Neuronal stem cell (in vitro differentiated cells): ENCODE measurements at regions not wholly inside any gene's neighbourhood (a gene's known extent, or its start where the extent isn't known, plus 50 kb on each side); places are given as distances from the start of the nearest gene placed in this dataset.

Experiments used
- DNase-seq: peaks from one replicate; pipeline ENCODE4 v3.0.0-alpha.2; 2013; ENCODE audit warnings: low spot score
- H2AFZ ChIP-seq: one replicate; pipeline ENCODE4 v1.6.1; 2013; ENCODE audit warnings: mild to moderate bottlenecking, low read length, inconsistent platforms
- H2AK5ac ChIP-seq: 2 replicates; pipeline ENCODE4 v1.6.1; 2013; ENCODE audit warnings: low read depth, mild to moderate bottlenecking, inconsistent platforms, low read length, moderate library complexity, mixed read lengths
- H2BK120ac ChIP-seq: 2 replicates; pipeline ENCODE4 v1.6.1; 2013; ENCODE audit warnings: low read depth, mild to moderate bottlenecking, inconsistent platforms, low read length, moderate library complexity, mixed read lengths
- H2BK12ac ChIP-seq: one replicate; pipeline ENCODE4 v1.6.1; 2013; ENCODE audit warnings: low read length, inconsistent platforms
- H2BK15ac ChIP-seq: 2 replicates; pipeline ENCODE4 v1.6.1; 2013; ENCODE audit warnings: mild to moderate bottlenecking, low read length, inconsistent platforms, mixed read lengths
- H2BK5ac ChIP-seq: one replicate; pipeline ENCODE4 v1.6.1; 2013; ENCODE audit warnings: inconsistent platforms, mild to moderate bottlenecking, low read length, moderate library complexity
- H3K14ac ChIP-seq: one replicate; pipeline ENCODE4 v1.6.1; 2013; ENCODE audit warnings: low read length, inconsistent platforms
- H3K18ac ChIP-seq: 2 replicates; pipeline ENCODE4 v1.6.1; 2013; ENCODE audit warnings: low read length, inconsistent platforms
- H3K23ac ChIP-seq: 2 replicates; pipeline ENCODE4 v1.6.1; 2013; ENCODE audit warnings: low read depth, mild to moderate bottlenecking, mixed read lengths, low read length, inconsistent platforms; ENCODE audit not compliant: poor library complexity
- H3K27ac ChIP-seq: replicated peaks from 3 replicates; pipeline ENCODE4 v1.5.1; 2013; ENCODE audit warnings: low read length, inconsistent platforms
- H3K27me3 ChIP-seq, 3 experiments: 2 replicates each; pipeline ENCODE4 v1.6.1; 2013; ENCODE audit warnings: low read length in 3 of 3, mild to moderate bottlenecking in 2 of 3, inconsistent platforms in 1 of 3, low read depth in 1 of 3, mixed read lengths in 1 of 3, moderate library complexity in 1 of 3; ENCODE audit not compliant: control insufficient read depth in 3 of 3, insufficient read depth in 3 of 3
- H3K36me3 ChIP-seq, 2 donors: replicated peaks in 1 of 2; 2 replicates each; pipeline ENCODE4 v1.6.1; 2013; ENCODE audit warnings: low read length in 2 of 2; ENCODE audit not compliant: control insufficient read depth in 2 of 2, insufficient read depth in 2 of 2
- H3K4ac ChIP-seq: 2 replicates; pipeline ENCODE4 v1.6.1; 2013; ENCODE audit warnings: inconsistent platforms, mild to moderate bottlenecking, low read length, moderate library complexity
- H3K4me1 ChIP-seq, 2 donors: 1 replicate in 1 of 2; 2 replicates in 1 of 2; pipeline ENCODE4 v1.6.1; 2013; ENCODE audit warnings: low read length in 2 of 2, low read depth in 1 of 2; ENCODE audit not compliant: control insufficient read depth in 2 of 2, insufficient read depth in 1 of 2
- H3K4me2 ChIP-seq: one replicate; pipeline ENCODE4 v1.6.1; 2013; ENCODE audit warnings: mild to moderate bottlenecking, low read length, inconsistent platforms; ENCODE audit not compliant: insufficient read depth, poor library complexity, severe bottlenecking
- H3K4me3 ChIP-seq, 2 donors: 2 replicates each; pipeline ENCODE4 v1.5.1; 2013; ENCODE audit warnings: low read length in 2 of 2, mild to moderate bottlenecking in 2 of 2, inconsistent platforms in 1 of 2, moderate library complexity in 1 of 2
- H3K79me1 ChIP-seq: one replicate; pipeline ENCODE4 v1.6.1; 2013; ENCODE audit warnings: low read depth, mild to moderate bottlenecking, inconsistent platforms, low read length, moderate library complexity
- H3K9ac ChIP-seq: one replicate; pipeline ENCODE4 v1.6.1; 2013; ENCODE audit warnings: mild to moderate bottlenecking, low read depth, low read length, inconsistent platforms; ENCODE audit not compliant: poor library complexity
- H3K9me3 ChIP-seq, 2 donors: replicated peaks in 1 of 2; 2 replicates each; pipeline versions ENCODE3 to v1.6.1; 2013; ENCODE audit warnings: low read length in 2 of 2, mild to moderate bottlenecking in 2 of 2, inconsistent platforms in 1 of 2, low read depth in 1 of 2, mixed read lengths in 1 of 2, moderate library complexity in 1 of 2; ENCODE audit not compliant: control insufficient read depth in 2 of 2, insufficient read depth in 1 of 2
- H4K8ac ChIP-seq: one replicate; pipeline ENCODE4 v1.6.1; 2013; ENCODE audit warnings: low read depth, mild to moderate bottlenecking, inconsistent platforms, low read length, moderate library complexity
- H4K91ac ChIP-seq: one replicate; pipeline ENCODE4 v1.6.1; 2013; ENCODE audit warnings: low read length, low read depth, mild to moderate bottlenecking, inconsistent platforms; ENCODE audit not compliant: poor library complexity
- WGBS, 2 donors: extraction: QIAGEN DNeasy Blood & Tissue Kit; methylation state at CpG; one replicate each; pipeline ENCODE4 v1.1.7; 2013; ENCODE audit warnings: missing lambda C conversion rate in 2 of 2, mixed read lengths in 1 of 2; ENCODE audit not compliant: insufficient read length in 2 of 2, insufficient replicate concordance in 1 of 2; ENCODE audit errors: extremely low coverage in 2 of 2; 5-methylcytosine and 5-hydroxymethylcytosine counted together

- Histone ChIP-seq H2BK12ac (no peak overlapping the region), H3K4me1 (no peaks in the 10 kb centered on the region), H3K4me3 (no peak overlapping the region), H3K14ac (no peak overlapping the region), H3K18ac (no peak overlapping the region), H3K9me3 (peaks cover 0 to 3% of the 10 kb centered on the region in 2 donors), H3K4me2 (no peak overlapping the region), H3K9ac (no peak overlapping the region), H4K8ac (no peak overlapping the region), H2BK120ac (no peak overlapping the region), H2BK15ac (no peak overlapping the region), H3K27me3 (no peaks in the 10 kb centered on the region), H3K36me3 (no peaks in the 10 kb centered on the region), H3K79me1 (no peaks in the 10 kb centered on the region), H3K4ac (no peak overlapping the region), H2AK5ac (no peak overlapping the region), H3K27ac (no peak overlapping the region), H2BK5ac (no peak overlapping the region), H2AFZ (no peak overlapping the region), H3K23ac (no peak overlapping the region), H4K91ac (no peak overlapping the region)
- no peak for DNase-seq
- WGBS, 2 donors = no CpG with 5 or more reads among the region's 1 CpG
These were observed 215.5 kb downstream of the SLC39A8 start for GRCh38 chr4:102129810-102130209.
